ENCODE measurements at regions not wholly inside any gene's neighbourhood (a gene's known extent, or its start where the extent isn't known, plus 50 kb on each side); places are given as distances from the start of the nearest gene placed in this dataset.

- TF ChIP-seq CTCF (IDR thresholded peaks at IDR 0.05; ENCODE audit: insufficient read depth, low read length, poor library complexity, severe bottlenecking), result no peak
- no peak for TF ChIP-seq EZH2phosphoT487 (conservative IDR thresholded peaks at IDR 0.05; ENCODE audit: low read length)
Observed at GRCh38 chr22:48481748-48482147, 1345.9 kb downstream of the BRD1 start.
